Naive B cell (primary cell): ENCODE measurements at regions not wholly inside any gene's neighbourhood (a gene's known extent, or its start where the extent isn't known, plus 50 kb on each side); places are given as distances from the start of the nearest gene placed in this dataset.

Experiments used
- ATAC-seq, 2 donors: fragments of 150-1000 bp; cut with Tn5 transposase; 2 replicates each; pipeline ENCODE4 v1.10.0; 2021; ENCODE audit warnings: low read depth in 2 of 2, mild to moderate bottlenecking in 2 of 2, moderate library complexity in 2 of 2
- DNase-seq: peaks from one replicate; pipeline ENCODE4 v3.0.0; 2022
- H3K27ac Mint-ChIP-seq, 6 donors: one replicate each; pipeline ENCODE4 v1.8.0; 2020 to 2022; ENCODE audit warnings: mild to moderate bottlenecking in 6 of 6, mixed read lengths in 6 of 6, moderate library complexity in 5 of 6, inconsistent platforms in 2 of 6
- H3K27me3 Mint-ChIP-seq, 3 donors: one replicate each; pipeline ENCODE4 v1.8.0; 2021 to 2022; ENCODE audit warnings: mixed read lengths in 3 of 3, mild to moderate bottlenecking in 1 of 3
- H3K36me3 Mint-ChIP-seq, 2 donors: one replicate each; pipeline ENCODE4 v1.8.0; 2020 to 2022; ENCODE audit warnings: mixed read lengths in 2 of 2, inconsistent platforms in 1 of 2, mild to moderate bottlenecking in 1 of 2
- H3K4me1 Mint-ChIP-seq, 3 donors: one replicate each; pipeline ENCODE4 v1.8.0; 2020 to 2022; ENCODE audit warnings: mixed read lengths in 3 of 3, inconsistent platforms in 1 of 3, mild to moderate bottlenecking in 1 of 3, moderate library complexity in 1 of 3
- H3K4me3 Mint-ChIP-seq, 8 donors: one replicate each; pipeline ENCODE4 v1.8.0; 2020 to 2022; ENCODE audit warnings: mild to moderate bottlenecking in 8 of 8, mixed read lengths in 8 of 8, moderate library complexity in 8 of 8, inconsistent platforms in 2 of 8
- H3K9me3 Mint-ChIP-seq, 7 donors: one replicate each; pipeline ENCODE4 v1.8.0; 2020 to 2022; ENCODE audit warnings: mixed read lengths in 7 of 7, mild to moderate bottlenecking in 5 of 7, inconsistent platforms in 2 of 7, moderate library complexity in 1 of 7

DNA sequence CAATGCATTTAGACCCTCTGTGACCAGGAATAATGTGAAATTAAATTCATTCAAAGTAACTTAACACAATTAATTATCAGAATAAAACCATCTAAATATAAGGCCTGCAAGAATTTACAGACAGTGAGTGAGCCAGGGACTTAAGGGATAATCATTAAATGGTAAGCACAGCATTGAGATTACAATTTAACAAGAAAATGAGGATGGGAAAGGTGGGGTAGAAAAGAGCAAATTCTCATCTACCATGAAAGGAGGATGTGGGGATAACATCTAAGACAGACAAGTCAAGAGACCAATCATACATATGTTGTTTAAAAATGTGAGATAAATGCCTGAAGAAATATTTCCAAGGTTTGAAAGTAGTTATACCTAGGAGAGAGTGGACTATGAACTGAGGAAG, 259.3 kb upstream of the NT5C1B start:
- H3K4me3 Mint-ChIP-seq, result no peak overlapping the region
- H3K4me1 Mint-ChIP-seq, result no peaks in the 10 kb centered on the region
- peaks cover 0 to 4% (median 0%) of the 10 kb centered on the region in 3 donors for H3K27me3 Mint-ChIP-seq
- no peaks in the 10 kb centered on the region for H3K36me3 Mint-ChIP-seq
- no peak for DNase-seq
- ATAC-seq, result no peak
- H3K27ac Mint-ChIP-seq, result no peak overlapping the region
- H3K9me3 Mint-ChIP-seq, result no peaks in the 10 kb centered on the region

- no peaks in the 10 kb centered on the region for H3K9me3 Mint-ChIP-seq
- H3K4me1 Mint-ChIP-seq, result no peaks in the 10 kb centered on the region
- ATAC-seq, result no peak
Observed at GRCh38 chr2:18845854-18846445, 256.6 kb upstream of the NT5C1B start.

GRCh38 chr2:18842836-18843235, 253.5 kb upstream of the NT5C1B start:
- no peak overlapping the region for H3K4me3 Mint-ChIP-seq
- H3K4me1 Mint-ChIP-seq, result no peaks in the 10 kb centered on the region

More at GRCh38 chr2:18845854-18846445, 256.6 kb upstream of the NT5C1B start:
- DNase-seq, result no peak
- Mint-ChIP-seq H3K36me3 (no peaks in the 10 kb centered on the region), H3K27me3 (peaks cover 0 to 4% (median 0%) of the 10 kb centered on the region in 3 donors), H3K4me3 (no peak overlapping the region), H3K27ac (no peak overlapping the region)

GRCh38 chr2:18841248-18842150, 252.1 kb upstream of the NT5C1B start:
- Mint-ChIP-seq H3K9me3 (no peaks in the 10 kb centered on the region), H3K27me3 (peaks cover 0 to 4% (median 0%) of the 10 kb centered on the region in 3 donors), H3K36me3 (no peaks in the 10 kb centered on the region), H3K27ac (no peak overlapping the region), H3K4me1 (no peaks in the 10 kb centered on the region), H3K4me3 (no peak overlapping the region)
- DNase-seq, result no peak
- ATAC-seq, result no peak

More at GRCh38 chr2:18842836-18843235, 253.5 kb upstream of the NT5C1B start:
- no peak for DNase-seq
- Mint-ChIP-seq H3K9me3 (no peaks in the 10 kb centered on the region), H3K36me3 (no peaks in the 10 kb centered on the region), H3K27me3 (peaks cover 0 to 4% (median 0%) of the 10 kb centered on the region in 3 donors), H3K27ac (no peak overlapping the region)
- ATAC-seq, result no peak

GRCh38 chr2:18837240-18837639, 247.9 kb upstream of the NT5C1B start:
- no peak for ATAC-seq
- H3K36me3 Mint-ChIP-seq, result no peaks in the 10 kb centered on the region
- no peaks in the 10 kb centered on the region for H3K27me3 Mint-ChIP-seq
- DNase-seq, result no peak
- H3K27ac Mint-ChIP-seq, result no peak overlapping the region
- H3K9me3 Mint-ChIP-seq, result no peaks in the 10 kb centered on the region
- H3K4me1 Mint-ChIP-seq, result no peaks in the 10 kb centered on the region
- no peak overlapping the region for H3K4me3 Mint-ChIP-seq

DNA sequence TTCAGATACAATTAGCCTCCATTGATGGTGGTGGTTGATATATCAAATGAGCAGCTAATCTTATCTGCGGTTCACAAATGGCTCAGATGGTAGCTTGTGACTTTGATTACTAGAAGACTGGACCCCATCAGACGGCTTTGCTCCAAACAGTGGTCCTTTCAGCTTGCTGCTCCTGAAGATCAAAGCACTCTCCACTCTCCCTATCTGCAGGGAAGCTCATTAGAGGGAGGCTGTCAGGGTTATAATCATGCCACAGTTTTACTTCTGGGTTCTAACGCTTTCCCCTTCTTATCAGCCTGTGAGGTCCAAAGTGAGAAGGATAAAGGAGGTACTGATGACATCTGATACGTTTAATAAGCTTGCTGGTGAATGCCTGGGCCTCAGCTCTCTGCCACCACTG, 247.1 kb upstream of the NT5C1B start:
- H3K4me1 Mint-ChIP-seq, result no peaks in the 10 kb centered on the region
- no peaks in the 10 kb centered on the region for H3K27me3 Mint-ChIP-seq
- no peak overlapping the region for H3K4me3 Mint-ChIP-seq
- ATAC-seq (no peak), DNase-seq (no peak)
- no peaks in the 10 kb centered on the region for H3K9me3 Mint-ChIP-seq
- H3K27ac Mint-ChIP-seq, result no peak overlapping the region
- H3K36me3 Mint-ChIP-seq, result no peaks in the 10 kb centered on the region

- Mint-ChIP-seq H3K27me3 (no peaks in the 10 kb centered on the region), H3K9me3 (no peaks in the 10 kb centered on the region), H3K36me3 (no peaks in the 10 kb centered on the region), H3K4me1 (no peaks in the 10 kb centered on the region), H3K4me3 (no peak overlapping the region), H3K27ac (no peak overlapping the region)
- ATAC-seq (no peak), DNase-seq (no peak)
Observed at GRCh38 chr2:18835787-18836186, 246.4 kb upstream of the NT5C1B start.

GRCh38 chr2:18834341-18834740, 245.0 kb upstream of the NT5C1B start:
- Mint-ChIP-seq H3K4me1 (no peaks in the 10 kb centered on the region), H3K36me3 (no peaks in the 10 kb centered on the region), H3K9me3 (no peaks in the 10 kb centered on the region), H3K27me3 (no peaks in the 10 kb centered on the region), H3K4me3 (no peak overlapping the region), H3K27ac (no peak overlapping the region)
- ATAC-seq (no peak), DNase-seq (no peak)

- H3K4me3 Mint-ChIP-seq, result no peak overlapping the region
- no peaks in the 10 kb centered on the region for H3K27me3 Mint-ChIP-seq
- no peaks in the 10 kb centered on the region for H3K36me3 Mint-ChIP-seq
- DNase-seq (no peak), ATAC-seq (no peak)
- no peaks in the 10 kb centered on the region for H3K4me1 Mint-ChIP-seq
- H3K27ac Mint-ChIP-seq, result no peak overlapping the region
- no peaks in the 10 kb centered on the region for H3K9me3 Mint-ChIP-seq
Observed at GRCh38 chr2:18833941-18834340, 244.6 kb upstream of the NT5C1B start.

DNA sequence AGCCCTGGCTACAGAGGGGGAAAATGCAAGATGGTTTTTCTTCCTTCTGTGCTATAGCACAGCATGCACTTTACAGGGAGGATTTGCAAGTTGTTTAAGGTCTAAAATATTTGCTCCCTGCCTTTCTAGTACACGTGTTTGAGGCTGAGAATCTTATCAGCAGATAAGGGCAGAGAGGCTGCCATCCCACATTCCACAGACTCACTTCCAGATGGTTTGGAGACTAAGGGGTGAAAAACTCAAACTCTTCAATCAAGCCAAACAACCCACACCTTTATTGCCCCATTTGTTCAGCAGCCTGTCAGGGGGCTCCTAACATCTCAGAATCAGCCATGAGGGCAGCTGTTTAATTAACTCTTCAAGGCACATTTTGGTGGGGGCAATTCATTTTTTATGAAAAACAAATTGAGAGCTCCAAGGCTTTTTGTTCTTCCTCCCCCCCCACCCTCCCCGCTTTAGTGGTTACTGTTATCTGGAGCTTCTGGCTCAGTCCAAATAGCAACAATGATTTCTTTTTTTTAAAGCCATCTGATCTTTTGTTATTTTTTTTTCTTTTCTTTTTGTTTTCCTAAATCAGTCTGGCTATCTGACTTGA, 242.6 kb upstream of the NT5C1B start:
- H3K27me3 Mint-ChIP-seq, result no peaks in the 10 kb centered on the region

DNA sequence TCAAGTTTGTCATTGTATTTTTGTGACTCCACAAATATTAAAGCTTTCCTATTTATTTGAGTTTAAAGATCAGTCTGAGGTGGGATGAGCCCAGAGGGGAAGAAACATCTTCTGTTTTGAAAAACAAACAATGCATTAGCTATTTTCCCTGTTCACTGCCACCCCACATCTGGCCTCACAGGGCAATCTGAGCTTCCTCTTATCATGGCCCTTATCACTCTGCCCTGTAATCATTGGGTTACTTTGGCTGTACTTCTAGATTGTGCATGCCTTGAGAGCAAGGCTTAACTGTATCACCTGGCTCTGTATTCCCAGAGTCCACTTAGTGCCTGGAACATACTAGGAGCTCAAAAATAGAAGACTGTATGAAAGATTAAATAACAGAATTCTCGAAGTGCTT, 241.6 kb upstream of the NT5C1B start:
- Mint-ChIP-seq H3K4me3 (no peak overlapping the region), H3K27me3 (no peaks in the 10 kb centered on the region), H3K36me3 (no peaks in the 10 kb centered on the region), H3K4me1 (no peaks in the 10 kb centered on the region), H3K27ac (no peak overlapping the region), H3K9me3 (no peaks in the 10 kb centered on the region)
- no peak for DNase-seq
- ATAC-seq, result no peak

More for the DNA sequence above, 242.6 kb upstream of the NT5C1B start:
- ATAC-seq (no peak), DNase-seq (no peak)
- Mint-ChIP-seq H3K27ac (no peak overlapping the region), H3K4me1 (no peaks in the 10 kb centered on the region), H3K4me3 (no peak overlapping the region), H3K9me3 (no peaks in the 10 kb centered on the region), H3K36me3 (no peaks in the 10 kb centered on the region)

GRCh38 chr2:18829976-18830375, 240.6 kb upstream of the NT5C1B start:
- H3K27me3 Mint-ChIP-seq, result no peaks in the 10 kb centered on the region

DNA sequence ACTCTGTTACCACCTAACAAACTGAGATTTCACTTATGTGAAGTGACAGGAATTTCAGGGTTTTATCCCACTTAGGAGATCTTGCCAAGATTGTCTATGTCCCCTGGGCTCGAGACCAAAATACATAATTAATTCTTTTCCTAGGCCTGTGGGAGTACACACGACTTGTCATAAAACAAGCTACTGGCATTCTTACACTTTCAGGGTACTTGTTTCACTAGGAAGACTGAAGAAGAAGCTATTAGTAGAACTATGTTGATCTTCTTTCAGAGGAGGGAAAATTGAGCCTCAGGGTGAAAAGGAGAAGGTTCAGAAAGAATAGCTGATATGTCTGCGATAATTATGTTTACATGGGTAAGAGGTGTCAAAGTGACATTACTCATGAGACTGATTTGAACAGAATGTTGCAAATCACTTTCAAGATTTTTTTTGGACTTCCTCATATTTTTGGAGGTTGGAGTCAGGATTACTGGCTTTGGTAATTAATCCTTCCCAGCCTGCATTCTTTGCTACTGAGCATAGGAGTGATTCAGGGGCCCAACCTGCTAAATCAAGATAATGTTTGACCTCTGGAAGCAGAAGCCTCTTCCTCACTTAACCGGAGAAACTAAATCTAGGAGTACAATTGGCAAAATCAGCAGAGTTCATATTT, 240.0 kb upstream of the NT5C1B start:
- H3K4me1 Mint-ChIP-seq, result no peaks in the 10 kb centered on the region
- no peak for DNase-seq
- no peak overlapping the region for H3K27ac Mint-ChIP-seq

More at GRCh38 chr2:18829976-18830375, 240.6 kb upstream of the NT5C1B start:
- H3K9me3 Mint-ChIP-seq, result peaks cover 0 to 5% (median 0%) of the 10 kb centered on the region in 7 donors
- H3K27ac Mint-ChIP-seq, result no peak overlapping the region
- no peak overlapping the region for H3K4me3 Mint-ChIP-seq
- no peak for DNase-seq
- no peaks in the 10 kb centered on the region for H3K36me3 Mint-ChIP-seq
- no peaks in the 10 kb centered on the region for H3K4me1 Mint-ChIP-seq
- ATAC-seq, result no peak

More for the DNA sequence above, 240.0 kb upstream of the NT5C1B start:
- no peak for ATAC-seq
- Mint-ChIP-seq H3K36me3 (no peaks in the 10 kb centered on the region), H3K4me3 (no peak overlapping the region), H3K27me3 (no peaks in the 10 kb centered on the region), H3K9me3 (peaks cover 0 to 5% (median 0%) of the 10 kb centered on the region in 7 donors)
